ENCODE measurements at regions not wholly inside any gene's neighbourhood (a gene's known extent, or its start where the extent isn't known, plus 50 kb on each side); places are given as distances from the start of the nearest gene placed in this dataset.
A peak's percentile ranks its signal among the peaks of the same experiment; 100 is the strongest.
"Not testable (repeated sequence)": the region's sequence is repeated elsewhere in the genome, so short reads cannot be mapped to it uniquely, and the experiment has no call there.

GRCh38 chr5:136740228-136740627, 374.9 kb upstream of the TRPC7 start:
- no peak for DNase-seq (ENCODE audit: low spot score)

GRCh38 chr5:136739271-136739670, 373.9 kb upstream of the TRPC7 start:
- DNase-seq (ENCODE audit: low spot score), result not testable (repeated sequence)

GRCh38 chr5:136738829-136739228, 373.5 kb upstream of the TRPC7 start:
- DNase-seq (ENCODE audit: low spot score), result no peak

- no peak for DNase-seq (ENCODE audit: low spot score)
Measured at GRCh38 chr5:136736021-136736420, 370.7 kb upstream of the TRPC7 start.

- not testable (repeated sequence) for DNase-seq (ENCODE audit: low spot score)
Measured at GRCh38 chr5:136735611-136736010, 370.3 kb upstream of the TRPC7 start.

- no peak for DNase-seq (ENCODE audit: low spot score)
Measured at GRCh38 chr5:136734628-136735027, 369.3 kb upstream of the TRPC7 start.

GRCh38 chr5:136732751-136733150, 367.4 kb upstream of the TRPC7 start:
- DNase-seq (ENCODE audit: low spot score), result no peak

- DNase-seq (ENCODE audit: low spot score), result no peak
Measured at GRCh38 chr5:136731241-136731900, 366.0 kb upstream of the TRPC7 start.

- DNase-seq (ENCODE audit: low spot score), result no peak
Measured at GRCh38 chr5:136730426-136730825, 365.1 kb upstream of the TRPC7 start.

- DNase-seq (ENCODE audit: low spot score), result peak; percentile 40
Measured at GRCh38 chr5:136729901-136730355, 364.6 kb upstream of the TRPC7 start.

GRCh38 chr5:136726506-136726905, 361.2 kb upstream of the TRPC7 start:
- no peak for DNase-seq (ENCODE audit: low spot score)

GRCh38 chr5:136724161-136724560, 358.8 kb upstream of the TRPC7 start:
- no peak for DNase-seq (ENCODE audit: low spot score)

GRCh38 chr5:136722581-136722980, 357.2 kb upstream of the TRPC7 start:
- DNase-seq (ENCODE audit: low spot score), result no peak

GRCh38 chr5:136722086-136722485, 356.7 kb upstream of the TRPC7 start:
- no peak for DNase-seq (ENCODE audit: low spot score)

- no peak for DNase-seq (ENCODE audit: low spot score)
Measured at GRCh38 chr5:136720674-136721073, 355.3 kb upstream of the TRPC7 start.

- no peak for DNase-seq (ENCODE audit: low spot score)
Measured at GRCh38 chr5:136717917-136718316, 352.6 kb upstream of the TRPC7 start.

- DNase-seq (ENCODE audit: low spot score), result no peak
Measured at GRCh38 chr5:136714286-136714685, 348.9 kb upstream of the TRPC7 start.

GRCh38 chr5:136712628-136713027, 347.3 kb upstream of the TRPC7 start:
- no peak for DNase-seq (ENCODE audit: low spot score)

- DNase-seq (ENCODE audit: low spot score), result no peak
Measured at GRCh38 chr5:136710834-136711233, 345.5 kb upstream of the TRPC7 start.

GRCh38 chr5:136703706-136704105, 338.4 kb upstream of the TRPC7 start:
- no peak for DNase-seq (ENCODE audit: low spot score)

- no peak for DNase-seq (ENCODE audit: low spot score)
Measured at GRCh38 chr5:136703036-136703435, 337.7 kb upstream of the TRPC7 start.

GRCh38 chr5:136701191-136701590, 335.8 kb upstream of the TRPC7 start:
- DNase-seq (ENCODE audit: low spot score), result no peak

- DNase-seq (ENCODE audit: low spot score), result no peak
Measured at GRCh38 chr5:136699651-136700050, 334.3 kb upstream of the TRPC7 start.

- DNase-seq (ENCODE audit: low spot score), result no peak
Measured at GRCh38 chr5:136698970-136699369, 333.6 kb upstream of the TRPC7 start.

All from AG08395 (cell line).